B cell (primary cell): ENCODE measurements at regions not wholly inside any gene's neighbourhood (a gene's known extent, or its start where the extent isn't known, plus 50 kb on each side); places are given as distances from the start of the nearest gene placed in this dataset.

Experiments
- ATAC-seq: fragments of 200-7000 bp; cut with Tn5 transposase; one replicate; pipeline ENCODE4 v1.10.0; 2021; ENCODE audit warnings: low read depth, mild to moderate bottlenecking, moderate number of reproducible peaks, moderate library complexity
- CTCF ChIA-PET: fragments of 350-600 bp; sonication (Branson Sonifier 250); formaldehyde crosslinking; loops from one replicate; lab custom pipeline; 2021; ENCODE audit warnings: antibody characterized with exemption, inconsistent platforms; lab: Charles Lee
- POLR2A ChIA-PET: fragments of 350-600 bp; sonication (Branson Sonifier 250); formaldehyde crosslinking; loops from one replicate; lab custom pipeline; 2021; ENCODE audit warnings: antibody characterized with exemption; lab: Charles Lee
- DNase-seq: peaks from one replicate; pipeline ENCODE4 v3.0.0; 2013
- H2AFZ ChIP-seq: 2 replicates; pipeline ENCODE4 v1.6.1; 2012; ENCODE audit warnings: mild to moderate bottlenecking, low read depth, low read length; ENCODE audit not compliant: insufficient read depth, poor library complexity, severe bottlenecking
- H3K27ac ChIP-seq, 2 donors: 1 replicate in 1 of 2; 2 replicates in 1 of 2; pipeline ENCODE4 v1.5.1; 2012 to 2013; ENCODE audit warnings: low read length in 2 of 2, mild to moderate bottlenecking in 2 of 2, moderate library complexity in 1 of 2
- H3K27me3 ChIP-seq, 4 experiments: fragments of 200-600 bp in 1 of 4; sonication (generic) in 1 of 4; replicated peaks in 1 of 4; 1 replicate in 2 of 4; 2 replicates in 2 of 4; pipeline versions ENCODE4 v1.6.1 to v1.7.0; 2013 to 2016; ENCODE audit warnings: low read length in 3 of 4, mild to moderate bottlenecking in 2 of 4, mixed read lengths in 1 of 4, moderate library complexity in 1 of 4; ENCODE audit not compliant: insufficient read depth in 4 of 4, control insufficient read depth in 3 of 4; ENCODE audit errors: control extremely low read depth in 1 of 4
- H3K36me3 ChIP-seq, 2 experiments: replicated peaks in 1 of 2; 1 replicate in 1 of 2; 2 replicates in 1 of 2; pipeline versions ENCODE4 v1.6.1 to v1.7.1; 2013; ENCODE audit warnings: low read length in 1 of 2; ENCODE audit not compliant: insufficient read depth in 2 of 2, control insufficient read depth in 1 of 2; ENCODE audit errors: control extremely low read depth in 1 of 2, extremely low read depth in 1 of 2
- H3K4me1 ChIP-seq, 2 donors: fragments of 200-600 bp in 1 of 2; sonication (generic) in 1 of 2; 1 replicate in 1 of 2; 2 replicates in 1 of 2; pipeline versions ENCODE4 v1.5.1 to v1.6.1; 2013 to 2017; ENCODE audit warnings: low read length in 2 of 2; ENCODE audit not compliant: control insufficient read depth in 2 of 2, insufficient read depth in 2 of 2
- H3K4me2 ChIP-seq: replicated peaks from 2 replicates; pipeline ENCODE3; 2012; ENCODE audit warnings: mild to moderate bottlenecking, low read depth, low read length; ENCODE audit not compliant: poor library complexity, severe bottlenecking
- H3K4me3 ChIP-seq, 5 experiments: fragments of 200-600 bp in 1 of 5; sonication (generic) in 1 of 5; 1 replicate in 3 of 5; 2 replicates in 2 of 5; pipeline versions ENCODE4 v1.5.1 to v1.7.0; 2011 to 2016; ENCODE audit warnings: low read length in 4 of 5, mild to moderate bottlenecking in 4 of 5, low read depth in 2 of 5, control low read depth in 1 of 5, moderate library complexity in 1 of 5; ENCODE audit not compliant: insufficient read depth in 1 of 5; ENCODE audit errors: control extremely low read depth in 1 of 5, extremely low read depth in 1 of 5
- H3K79me2 ChIP-seq: fragments of 200-600 bp; sonication (generic); one replicate; pipeline ENCODE4 v1.6.0; 2016; ENCODE audit warnings: low read length; ENCODE audit not compliant: control insufficient read depth, insufficient read depth
- H3K9ac ChIP-seq: fragments of 200-600 bp; sonication (generic); 2 replicates; pipeline ENCODE4 v1.6.1; 2017; ENCODE audit warnings: mild to moderate bottlenecking, low read length, moderate library complexity
- H3K9me3 ChIP-seq, 3 donors: one replicate each; pipeline versions ENCODE4 v1.6.1 to v1.7.1; 2013; ENCODE audit warnings: low read length in 2 of 3; ENCODE audit not compliant: control insufficient read depth in 2 of 3, insufficient read depth in 1 of 3; ENCODE audit errors: control extremely low read depth in 1 of 3
- H4K20me1 ChIP-seq: 2 replicates; pipeline ENCODE4 v1.6.0; 2012; ENCODE audit warnings: mild to moderate bottlenecking, low read length; ENCODE audit not compliant: insufficient read depth, control insufficient read depth, poor library complexity, severe bottlenecking
- H3K27ac Mint-ChIP-seq: one replicate; pipeline ENCODE4 v1.8.0; 2021; ENCODE audit warnings: mixed read lengths
- H3K27me3 Mint-ChIP-seq: one replicate; pipeline ENCODE4 v1.8.0; 2021; ENCODE audit warnings: mixed read lengths
- H3K4me1 Mint-ChIP-seq: one replicate; pipeline ENCODE4 v1.8.0; 2021; ENCODE audit warnings: mixed read lengths
- H3K4me3 Mint-ChIP-seq: one replicate; pipeline ENCODE4 v1.8.0; 2021; ENCODE audit warnings: mixed read lengths
- H3K9me3 Mint-ChIP-seq: one replicate; pipeline ENCODE4 v1.8.0; 2022; ENCODE audit warnings: mixed read lengths; ENCODE audit not compliant: insufficient read depth
- CTCF ChIP-seq: fragments of 200-600 bp; IDR thresholded peaks from one replicate; pipeline ENCODE4 v1.8.0; 2022; ENCODE audit warnings: antibody characterized with exemption, mild to moderate bottlenecking
- EZH2 ChIP-seq: IDR thresholded peaks from 2 replicates; pipeline ENCODE4 v1.6.1; 2012; ENCODE audit warnings: borderline replicate concordance, low read depth, mild to moderate bottlenecking, moderate library complexity, low read length; ENCODE audit not compliant: insufficient read depth, poor library complexity, severe bottlenecking
- WGBS: methylation state at CpG from one replicate; pipeline ENCODE4 v1.1.5; 2013; ENCODE audit warnings: missing lambda C conversion rate; ENCODE audit not compliant: insufficient coverage; 5-methylcytosine and 5-hydroxymethylcytosine counted together
- intact Hi-C: fragments of 100-400 bp; cut with micrococcal nuclease; formaldehyde crosslinking; loops from one replicate; pipeline ENCODE4 v1.10.0; 2022

DNA sequence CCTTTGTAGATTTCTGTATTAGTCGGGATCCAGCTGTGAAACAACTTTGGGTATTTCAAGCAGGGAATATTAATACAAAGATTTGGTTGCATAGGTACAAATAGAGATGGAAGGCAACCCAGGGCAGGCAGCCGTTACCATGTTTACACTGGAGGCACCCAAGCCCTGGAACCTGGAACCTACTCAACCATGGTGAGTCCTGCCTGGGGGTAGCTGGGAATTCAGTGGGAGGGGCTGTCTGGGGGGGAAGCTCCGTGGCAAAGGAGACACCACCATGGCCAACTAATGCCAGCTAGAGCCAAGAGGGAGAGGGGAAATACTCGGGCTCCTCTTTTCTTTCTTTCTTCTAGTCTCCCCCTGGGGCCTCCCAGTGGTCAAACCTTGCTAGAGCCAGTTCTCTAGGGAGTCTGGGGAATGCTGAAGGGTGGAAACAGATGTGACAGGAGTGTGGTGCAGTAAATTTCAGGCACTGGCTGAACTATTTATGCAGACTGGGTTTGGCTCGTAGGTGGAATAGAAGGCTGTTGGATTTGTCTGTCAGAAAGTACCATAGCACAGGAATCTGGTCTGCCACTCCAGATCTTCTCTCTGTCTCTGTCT, 91.9 kb upstream of the CACNA1E start:
- Histone ChIP-seq H3K79me2 (no peaks in the 10 kb centered on the region), H3K9me3 (peaks cover 0 to 3% (median 0%) of the 10 kb centered on the region in 3 donors), H3K4me2 (no peak overlapping the region), H2AFZ (no peak overlapping the region), H3K36me3 (no peaks in the 10 kb centered on the region), H3K4me3 (no peak overlapping the region), H3K27ac (no peak overlapping the region), H4K20me1 (no peaks in the 10 kb centered on the region), H3K4me1 (no peaks in the 10 kb centered on the region), H3K9ac (no peak overlapping the region), H3K27me3 (peaks cover 0 to 8% (median 0%) of the 10 kb centered on the region in 4 experiments)
- ChIA-PET POLR2A (no interaction called here), CTCF (no interaction called here)
- no peak overlapping the region for H3K4me3 Mint-ChIP-seq
- TF ChIP-seq EZH2 (no peak), CTCF (no peak)
- ATAC-seq (no peak), DNase-seq (no peak)
- WGBS: 18% methylated on average over 3 of the region's 5 CpGs
- H3K4me1 Mint-ChIP-seq: no peaks in the 10 kb centered on the region
- H3K27ac Mint-ChIP-seq: no peak overlapping the region
- intact Hi-C loops: no loop called here
- H3K27me3 Mint-ChIP-seq: peaks cover 27% of the 10 kb centered on the region
- no peaks in the 10 kb centered on the region for H3K9me3 Mint-ChIP-seq

DNA sequence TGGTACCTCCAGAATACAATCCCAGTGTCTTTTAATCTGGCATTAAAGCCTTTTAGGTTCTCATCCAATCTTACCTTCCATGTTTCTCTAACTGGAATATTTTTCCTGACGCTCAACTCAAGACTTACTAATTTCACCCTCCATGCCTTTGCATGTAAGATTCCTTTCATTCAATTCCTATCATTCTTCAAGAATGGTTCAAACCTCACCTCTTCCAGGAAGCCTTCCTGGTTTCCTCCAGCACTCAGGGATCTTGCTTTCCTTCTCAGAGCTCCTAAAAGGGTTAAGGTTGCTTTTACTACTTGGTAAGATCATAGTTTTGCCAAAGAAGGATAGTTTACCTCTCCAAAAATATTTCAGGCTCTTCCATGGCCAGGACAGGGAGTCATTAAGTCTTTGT, 91.2 kb upstream of the CACNA1E start:
- no peaks in the 10 kb centered on the region for H3K4me1 ChIP-seq
- H3K27ac Mint-ChIP-seq: no peak overlapping the region
- H3K79me2 ChIP-seq: no peaks in the 10 kb centered on the region
- no peak overlapping the region for H3K4me3 ChIP-seq
- intact Hi-C loops: no loop called here
- peaks cover 0 to 5% (median 0%) of the 10 kb centered on the region in 4 experiments for H3K27me3 ChIP-seq
- DNase-seq (no peak), ATAC-seq (no peak)
- peaks cover 0 to 3% (median 0%) of the 10 kb centered on the region in 3 donors for H3K9me3 ChIP-seq
- ChIA-PET CTCF (no interaction called here), POLR2A (no interaction called here)
- no peaks in the 10 kb centered on the region for H4K20me1 ChIP-seq
- H2AFZ ChIP-seq: no peak overlapping the region
- WGBS: 100% methylated on average over 1 of the region's 1 CpG
- no peak overlapping the region for H3K4me2 ChIP-seq
- no peaks in the 10 kb centered on the region for H3K36me3 ChIP-seq
- no peak for TF ChIP-seq CTCF
- TF ChIP-seq EZH2: no peak
- no peak overlapping the region for H3K9ac ChIP-seq
- no peaks in the 10 kb centered on the region for H3K9me3 Mint-ChIP-seq
- peaks cover 27% of the 10 kb centered on the region for H3K27me3 Mint-ChIP-seq
- H3K4me3 Mint-ChIP-seq: no peak overlapping the region
- H3K4me1 Mint-ChIP-seq: no peaks in the 10 kb centered on the region
- H3K27ac ChIP-seq: no peak overlapping the region
